Trophoblast cell (in vitro differentiated cells and primary cell): ENCODE measurements at regions not wholly inside any gene's neighbourhood (a gene's known extent, or its start where the extent isn't known, plus 50 kb on each side); places are given as distances from the start of the nearest gene placed in this dataset.

Experiments
- DNase-seq, 2 donors: peaks; one replicate each; pipeline ENCODE4 v3.0.0-alpha.2; 2016
- H2AFZ ChIP-seq: 2 replicates; pipeline ENCODE4 v1.6.1; 2013; ENCODE audit warnings: low read length, moderate library complexity, mild to moderate bottlenecking; ENCODE audit not compliant: insufficient read depth, poor library complexity
- H2AK5ac ChIP-seq: 2 replicates; pipeline ENCODE4 v1.6.1; 2013; ENCODE audit warnings: mild to moderate bottlenecking, low read length
- H2BK120ac ChIP-seq: 2 replicates; pipeline ENCODE4 v1.6.1; 2013; ENCODE audit warnings: low read length, mild to moderate bottlenecking, moderate library complexity; ENCODE audit not compliant: insufficient read depth, poor library complexity
- H2BK12ac ChIP-seq: 2 replicates; pipeline ENCODE4 v1.6.1; 2013; ENCODE audit warnings: mild to moderate bottlenecking, low read length, moderate library complexity
- H2BK5ac ChIP-seq: 2 replicates; pipeline ENCODE4 v1.6.1; 2013; ENCODE audit warnings: low read length, low read depth, moderate library complexity, mild to moderate bottlenecking; ENCODE audit not compliant: poor library complexity
- H3K14ac ChIP-seq: 2 replicates; pipeline ENCODE4 v1.6.1; 2013; ENCODE audit warnings: mild to moderate bottlenecking, low read length
- H3K18ac ChIP-seq: 2 replicates; pipeline ENCODE4 v1.6.1; 2013; ENCODE audit warnings: mild to moderate bottlenecking, low read length
- H3K23ac ChIP-seq: 2 replicates; pipeline ENCODE4 v1.6.1; 2013; ENCODE audit warnings: low read length
- H3K27ac ChIP-seq: 2 replicates; pipeline ENCODE4 v1.5.1; 2013; ENCODE audit warnings: low read depth, mild to moderate bottlenecking, inconsistent platforms, low read length, moderate library complexity
- H3K27me3 ChIP-seq: 2 replicates; pipeline ENCODE4 v1.6.1; 2013; ENCODE audit warnings: inconsistent platforms, mild to moderate bottlenecking, low read length, moderate library complexity; ENCODE audit not compliant: insufficient read depth
- H3K36me3 ChIP-seq, 2 experiments: 1 replicate in 1 of 2; 2 replicates in 1 of 2; pipeline ENCODE4 v1.6.1; 2013; ENCODE audit warnings: low read length in 2 of 2, mild to moderate bottlenecking in 2 of 2, moderate library complexity in 1 of 2; ENCODE audit not compliant: insufficient read depth in 2 of 2, control insufficient read depth in 1 of 2
- H3K4ac ChIP-seq: 2 replicates; pipeline ENCODE4 v1.6.1; 2013; ENCODE audit warnings: low read depth, mild to moderate bottlenecking, low read length, moderate library complexity
- H3K4me1 ChIP-seq, 2 experiments: 1 replicate in 1 of 2; 2 replicates in 1 of 2; pipeline ENCODE4 v1.6.1; 2013; ENCODE audit warnings: low read length in 2 of 2, mild to moderate bottlenecking in 2 of 2, moderate library complexity in 1 of 2; ENCODE audit not compliant: insufficient read depth in 2 of 2, control insufficient read depth in 1 of 2
- H3K4me2 ChIP-seq: 2 replicates; pipeline ENCODE4 v1.6.1; 2013; ENCODE audit warnings: inconsistent platforms, mild to moderate bottlenecking, low read length, moderate library complexity
- H3K4me3 ChIP-seq: 2 replicates; pipeline ENCODE4 v1.5.1; 2013; ENCODE audit warnings: mild to moderate bottlenecking, low read depth, low read length, inconsistent platforms
- H3K79me1 ChIP-seq: one replicate; pipeline ENCODE4 v1.6.1; 2013; ENCODE audit warnings: low read length
- H3K79me2 ChIP-seq: 2 replicates; pipeline ENCODE4 v1.6.1; 2013; ENCODE audit warnings: low read length, mild to moderate bottlenecking; ENCODE audit not compliant: control insufficient read depth, insufficient read depth, poor library complexity
- H3K9ac ChIP-seq: 2 replicates; pipeline ENCODE4 v1.6.1; 2013; ENCODE audit warnings: mild to moderate bottlenecking, low read length
- H3K9me3 ChIP-seq: 2 replicates; pipeline ENCODE4 v1.6.1; 2013; ENCODE audit warnings: low read depth, mild to moderate bottlenecking, control low read depth, inconsistent platforms, low read length; ENCODE audit not compliant: insufficient read depth
- H4K12ac ChIP-seq: 2 replicates; pipeline ENCODE4 v1.6.1; 2013; ENCODE audit warnings: low read depth, mild to moderate bottlenecking, low read length, moderate library complexity
- H4K8ac ChIP-seq: 2 replicates; pipeline ENCODE4 v1.6.1; 2013; ENCODE audit warnings: low read depth, mild to moderate bottlenecking, low read length, moderate library complexity
- H4K91ac ChIP-seq: one replicate; pipeline ENCODE4 v1.6.1; 2013; ENCODE audit warnings: low read depth, mild to moderate bottlenecking, low read length, moderate library complexity
- WGBS: extraction: QIAGEN DNeasy Blood & Tissue Kit; methylation state at CpG from one replicate; pipeline ENCODE4 v1.1.7; 2013; ENCODE audit warnings: missing lambda C conversion rate; ENCODE audit not compliant: insufficient read length, insufficient coverage; ENCODE audit errors: extremely low coverage; 5-methylcytosine and 5-hydroxymethylcytosine counted together

DNA sequence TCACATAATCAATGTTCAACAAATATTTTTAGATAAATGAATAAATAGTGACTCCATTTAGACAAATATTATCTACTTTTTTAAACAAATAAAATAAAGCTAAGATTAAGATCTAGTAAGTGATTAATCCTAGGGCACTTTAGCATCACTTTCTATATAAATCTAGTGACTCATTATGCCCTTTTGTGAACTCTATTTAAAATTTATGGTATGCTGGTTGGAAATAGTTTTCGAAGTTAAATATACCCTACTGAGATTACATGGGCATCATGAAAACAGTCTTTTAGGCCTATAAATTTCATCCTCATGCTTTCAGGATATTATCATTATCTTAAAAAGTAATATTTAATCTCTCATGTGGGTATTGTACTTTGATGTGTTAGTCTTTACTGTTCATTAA is 140.4 kb upstream of the UFL1 start:
- Histone ChIP-seq H4K12ac (no peak overlapping the region), H3K27me3 (no peaks in the 10 kb centered on the region), H3K4ac (no peak overlapping the region), H3K4me2 (no peak overlapping the region), H2AK5ac (no peak overlapping the region), H2BK5ac (no peak overlapping the region), H3K4me3 (no peak overlapping the region), H4K91ac (no peak overlapping the region), H3K36me3 (no peaks in the 10 kb centered on the region), H4K8ac (no peak overlapping the region), H2BK12ac (no peak overlapping the region), H3K23ac (no peak overlapping the region), H3K79me1 (no peaks in the 10 kb centered on the region), H3K18ac (no peak overlapping the region), H3K79me2 (no peaks in the 10 kb centered on the region), H3K4me1 (no peaks in the 10 kb centered on the region), H3K9me3 (no peaks in the 10 kb centered on the region), H2BK120ac (no peak overlapping the region), H2AFZ (no peak overlapping the region), H3K14ac (no peak overlapping the region), H3K9ac (no peak overlapping the region), H3K27ac (no peak overlapping the region)
- DNase-seq = no peak
- no CpG with 5 or more reads among the region's 1 CpG for WGBS

DNA sequence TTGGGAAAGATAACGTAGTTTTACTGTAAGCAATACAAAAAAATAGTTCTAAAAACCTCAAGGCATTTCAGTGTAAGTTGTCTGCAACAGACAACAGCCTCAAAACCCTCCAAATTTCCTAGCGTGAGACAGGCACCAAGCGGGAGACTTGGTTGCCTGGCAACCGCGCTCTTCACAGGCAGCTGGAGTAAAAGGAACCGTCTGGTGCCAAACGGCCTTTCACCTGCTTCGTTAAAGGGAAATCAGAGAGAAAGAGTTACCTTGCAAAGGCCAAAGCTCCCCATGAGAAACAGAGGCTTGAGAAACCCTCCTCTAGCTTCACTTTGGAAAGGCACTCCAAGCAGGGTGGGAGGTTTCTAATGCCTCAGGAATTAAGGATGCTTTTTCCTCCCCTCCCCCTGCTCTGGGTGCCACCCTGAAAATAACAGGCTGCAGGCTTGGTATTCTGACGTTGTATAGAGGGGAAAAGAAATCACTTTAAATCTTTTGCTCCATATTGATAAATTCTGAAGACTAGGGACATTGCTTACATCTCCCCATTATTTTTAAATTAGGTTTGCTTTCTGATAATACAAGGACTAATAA is 129.7 kb upstream of the UFL1 start:
- H3K14ac ChIP-seq = no peak overlapping the region
- H2AK5ac ChIP-seq = no peak overlapping the region
- no peaks in the 10 kb centered on the region for H3K79me2 ChIP-seq
- H2BK120ac ChIP-seq = no peak overlapping the region
- no peak overlapping the region for H2BK5ac ChIP-seq
- no peaks in the 10 kb centered on the region for H3K27me3 ChIP-seq
- H3K4me1 ChIP-seq = no peaks in the 10 kb centered on the region
- no peak overlapping the region for H3K4ac ChIP-seq
- H2BK12ac ChIP-seq = no peak overlapping the region
- H4K12ac ChIP-seq = no peak overlapping the region
- no peaks in the 10 kb centered on the region for H3K36me3 ChIP-seq
- H3K18ac ChIP-seq = no peak overlapping the region
- no peak overlapping the region for H3K27ac ChIP-seq
- no peak overlapping the region for H4K8ac ChIP-seq
- H3K9ac ChIP-seq = no peak overlapping the region
- no peak overlapping the region for H3K4me3 ChIP-seq
- H3K23ac ChIP-seq = no peak overlapping the region
- H3K79me1 ChIP-seq = no peaks in the 10 kb centered on the region
- WGBS = no CpG with 5 or more reads among the region's 9 CpGs
- H4K91ac ChIP-seq = no peak overlapping the region
- H2AFZ ChIP-seq = no peak overlapping the region
- H3K9me3 ChIP-seq = no peaks in the 10 kb centered on the region
- peak overlapping the region; percentile 38 for H3K4me2 ChIP-seq
- peak; percentile 4 to 13 for DNase-seq

DNA sequence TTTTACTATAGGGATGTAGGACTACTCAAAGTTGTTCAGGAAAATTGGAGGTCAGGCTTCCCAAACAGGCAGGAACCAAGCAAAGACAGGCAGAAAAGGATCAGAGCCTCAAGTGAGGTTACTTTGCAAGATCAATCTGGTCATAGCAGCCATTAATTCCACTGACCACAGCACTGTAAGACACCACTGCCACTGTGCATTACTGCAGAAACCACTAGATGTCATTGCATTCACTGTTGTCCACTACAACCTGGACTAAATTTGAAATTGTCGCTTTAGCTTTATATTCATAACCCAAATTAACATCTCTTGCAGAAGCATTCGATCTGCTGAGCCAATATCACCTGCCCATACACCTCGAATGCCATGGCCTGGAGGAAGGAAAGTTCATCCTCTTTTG is 126.9 kb upstream of the UFL1 start:
- H3K4me3 ChIP-seq = no peak overlapping the region
- H3K9ac ChIP-seq = no peak overlapping the region
- H2BK12ac ChIP-seq = no peak overlapping the region
- H2AK5ac ChIP-seq = no peak overlapping the region
- no peaks in the 10 kb centered on the region for H3K79me1 ChIP-seq
- H3K4ac ChIP-seq = no peak overlapping the region
- H3K18ac ChIP-seq = no peak overlapping the region
- H3K79me2 ChIP-seq = no peaks in the 10 kb centered on the region
- no peak overlapping the region for H3K14ac ChIP-seq
- H3K4me1 ChIP-seq = no peaks in the 10 kb centered on the region
- no peak overlapping the region for H4K91ac ChIP-seq
- DNase-seq = peak in 1 of 2 donors; percentile 44
- H2BK120ac ChIP-seq = no peak overlapping the region
- H2AFZ ChIP-seq = no peak overlapping the region
- H4K12ac ChIP-seq = no peak overlapping the region
- no peak overlapping the region for H3K23ac ChIP-seq
- H3K36me3 ChIP-seq = no peaks in the 10 kb centered on the region
- H3K27ac ChIP-seq = no peak overlapping the region
- H3K27me3 ChIP-seq = no peaks in the 10 kb centered on the region
- no peak overlapping the region for H4K8ac ChIP-seq
- H2BK5ac ChIP-seq = no peak overlapping the region
- no CpG with 5 or more reads among the region's 3 CpGs for WGBS
- no peaks in the 10 kb centered on the region for H3K9me3 ChIP-seq
- H3K4me2 ChIP-seq = no peak overlapping the region

DNA sequence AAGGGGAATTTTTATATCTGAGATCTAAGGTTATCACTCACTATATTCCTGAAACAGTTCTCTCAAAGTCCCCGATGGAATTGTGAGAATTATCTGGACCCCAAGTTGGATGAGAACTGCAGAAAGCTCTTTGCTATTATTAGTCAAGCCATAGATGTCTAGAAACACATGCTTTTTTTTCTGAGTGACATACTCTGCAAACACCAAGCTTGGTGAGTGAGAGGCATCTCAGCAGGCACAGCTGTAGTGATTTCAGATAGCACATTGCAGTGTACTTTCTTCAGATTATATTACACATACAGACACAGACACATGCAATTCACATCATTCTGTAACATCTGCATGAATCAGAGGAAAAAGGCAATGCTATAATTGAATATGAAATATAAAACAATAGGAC is 111.1 kb upstream of the UFL1 start:
- Histone ChIP-seq H3K9ac (no peak overlapping the region), H3K4me1 (no peaks in the 10 kb centered on the region), H3K79me1 (no peaks in the 10 kb centered on the region), H3K4me3 (no peak overlapping the region), H2AFZ (no peak overlapping the region), H4K8ac (no peak overlapping the region), H2BK5ac (no peak overlapping the region), H3K23ac (no peak overlapping the region), H2AK5ac (no peak overlapping the region), H3K14ac (no peak overlapping the region), H3K9me3 (no peaks in the 10 kb centered on the region), H3K4me2 (no peak overlapping the region), H2BK120ac (no peak overlapping the region), H2BK12ac (no peak overlapping the region), H4K91ac (no peak overlapping the region), H3K27ac (no peak overlapping the region), H3K18ac (no peak overlapping the region), H3K4ac (no peak overlapping the region), H3K79me2 (no peaks in the 10 kb centered on the region), H3K27me3 (no peaks in the 10 kb centered on the region), H4K12ac (no peak overlapping the region), H3K36me3 (no peaks in the 10 kb centered on the region)
- DNase-seq = no peak
- no CpG with 5 or more reads among the region's 1 CpG for WGBS
